HEK293 (cell line): ENCODE measurements at regions not wholly inside any gene's neighbourhood (a gene's known extent, or its start where the extent isn't known, plus 50 kb on each side); places are given as distances from the start of the nearest gene placed in this dataset.

ENCODE experiments used
- CTCF ChIA-PET: fragments of 350-600 bp; formaldehyde crosslinking; extraction: SDS; loops from one replicate; lab custom pipeline; 2021; ENCODE audit warnings: antibody characterized with exemption; lab: Yijun Ruan, JAX
- POLR2A ChIA-PET: fragments of 300-600 bp; formaldehyde crosslinking; extraction: SDS; loops from one replicate; lab custom pipeline; 2020; ENCODE audit warnings: antibody characterized with exemption, inconsistent platforms; lab: Yijun Ruan, JAX
- H3K27ac ChIP-seq: fragments of 200-500 bp; sonication (Bioruptor generic); 2 replicates; pipeline ENCODE4 v1.5.1; 2014; ENCODE audit warnings: low read depth, low read length, control low read depth, inconsistent platforms; ENCODE audit errors: extremely low read depth
- H3K36me3 ChIP-seq, 2 experiments: fragments of 200-500 bp in 1 of 2; sonication (Bioruptor generic) in 1 of 2; 1 replicate in 1 of 2; 2 replicates in 1 of 2; pipeline ENCODE4 v1.5.1; 2014 to 2017; ENCODE audit warnings: inconsistent platforms in 2 of 2, low read length in 2 of 2; ENCODE audit not compliant: control insufficient read depth in 2 of 2, insufficient read depth in 1 of 2
- H3K4me1 ChIP-seq: fragments of 200-500 bp; sonication (Bioruptor generic); 2 replicates; pipeline ENCODE4 v1.5.1; 2014; ENCODE audit warnings: mild to moderate bottlenecking, low read length, inconsistent platforms; ENCODE audit not compliant: control insufficient read depth, insufficient read depth
- H3K4me3 ChIP-seq: 2 replicates; pipeline ENCODE4 v1.5.1; 2011; ENCODE audit warnings: low read depth, mild to moderate bottlenecking, control low read depth, low read length, moderate library complexity
- H3K9me3 ChIP-seq: fragments of 200-500 bp; sonication (Bioruptor generic); 2 replicates; pipeline ENCODE4 v1.5.1; 2014; ENCODE audit warnings: low read depth, low read length, inconsistent platforms; ENCODE audit not compliant: control insufficient read depth, insufficient read depth
- EGR2 ChIP-seq: fragments of 450-650 bp; formaldehyde crosslinking; IDR thresholded peaks from 2 replicates; pipeline ENCODE4 v1.5.1; 2016; ENCODE audit warnings: low read depth, missing biosample characterization, missing genetic modification characterization
- GFI1B ChIP-seq: fragments of 450-650 bp; formaldehyde crosslinking; IDR thresholded peaks from 2 replicates; pipeline ENCODE4 v1.5.1; 2016; ENCODE audit warnings: missing biosample characterization, missing genetic modification characterization
- YY2 ChIP-seq: fragments of 450-650 bp; formaldehyde crosslinking; IDR thresholded peaks from 2 replicates; pipeline ENCODE4 v1.5.1; 2016; ENCODE audit warnings: missing biosample characterization, missing genetic modification characterization
- ZBTB1 ChIP-seq: fragments of 450-650 bp; formaldehyde crosslinking; IDR thresholded peaks from 2 replicates; pipeline ENCODE4 v1.5.1; 2016; ENCODE audit warnings: missing biosample characterization, missing genetic modification characterization
- ZEB2 ChIP-seq: fragments of 450-650 bp; formaldehyde crosslinking; IDR thresholded peaks from 2 replicates; pipeline ENCODE4 v1.5.1; 2016; ENCODE audit warnings: missing biosample characterization, missing genetic modification characterization
- ZFP3 ChIP-seq: fragments of 450-650 bp; formaldehyde crosslinking; IDR thresholded peaks from 2 replicates; pipeline ENCODE4 v1.5.1; 2016; ENCODE audit warnings: low read depth, missing biosample characterization, missing genetic modification characterization
- ZNF112 ChIP-seq: fragments of 450-650 bp; formaldehyde crosslinking; IDR thresholded peaks from 2 replicates; pipeline ENCODE4 v1.5.0; 2017; ENCODE audit warnings: missing biosample characterization, missing genetic modification characterization
- ZNF121 ChIP-seq: fragments of 450-650 bp; formaldehyde crosslinking; IDR thresholded peaks from 2 replicates; pipeline ENCODE4 v1.5.1; 2016; ENCODE audit warnings: missing biosample characterization, missing genetic modification characterization
- ZNF169 ChIP-seq: fragments of 450-650 bp; formaldehyde crosslinking; IDR thresholded peaks from 2 replicates; pipeline ENCODE4 v1.5.1; 2016; ENCODE audit warnings: missing biosample characterization, missing genetic modification characterization
- ZNF239 ChIP-seq: fragments of 450-650 bp; formaldehyde crosslinking; IDR thresholded peaks from 2 replicates; pipeline ENCODE4 v1.5.1; 2016; ENCODE audit warnings: missing biosample characterization, missing genetic modification characterization
- ZNF24 ChIP-seq: fragments of 450-650 bp; formaldehyde crosslinking; IDR thresholded peaks from 2 replicates; pipeline ENCODE4 v1.5.1; 2016; ENCODE audit warnings: missing biosample characterization, missing genetic modification characterization
- ZNF266 ChIP-seq: fragments of 450-650 bp; formaldehyde crosslinking; IDR thresholded peaks from 2 replicates; pipeline ENCODE4 v1.5.1; 2016; ENCODE audit warnings: missing biosample characterization, missing genetic modification characterization, low read depth
- ZNF335 ChIP-seq: fragments of 450-650 bp; formaldehyde crosslinking; conservative IDR thresholded peaks from 2 replicates; pipeline ENCODE4 v1.5.1; 2016; ENCODE audit warnings: missing biosample characterization, missing genetic modification characterization
- ZNF350 ChIP-seq: fragments of 450-650 bp; formaldehyde crosslinking; IDR thresholded peaks from 2 replicates; pipeline ENCODE4 v1.5.0; 2017; ENCODE audit warnings: missing biosample characterization, mild to moderate bottlenecking, missing genetic modification characterization
- ZNF473 ChIP-seq: fragments of 450-650 bp; formaldehyde crosslinking; IDR thresholded peaks from 2 replicates; pipeline ENCODE4 v1.5.1; 2017; ENCODE audit warnings: missing biosample characterization, missing genetic modification characterization
- ZNF501 ChIP-seq: fragments of 450-650 bp; formaldehyde crosslinking; IDR thresholded peaks from 2 replicates; pipeline ENCODE4 v1.5.1; 2016; ENCODE audit warnings: missing biosample characterization, missing genetic modification characterization
- ZNF510 ChIP-seq: fragments of 450-650 bp; formaldehyde crosslinking; IDR thresholded peaks from 2 replicates; pipeline ENCODE4 v1.5.1; 2018; ENCODE audit warnings: mild to moderate bottlenecking, missing genetic modification characterization, missing biosample characterization; ENCODE audit not compliant: insufficient replicate concordance
- ZNF645 ChIP-seq: fragments of 450-650 bp; formaldehyde crosslinking; IDR thresholded peaks from 2 replicates; pipeline ENCODE4; 2016; ENCODE audit warnings: missing biosample characterization, missing genetic modification characterization
- ZNF707 ChIP-seq: fragments of 450-650 bp; formaldehyde crosslinking; IDR thresholded peaks from 2 replicates; pipeline ENCODE4 v1.5.1; 2016; ENCODE audit warnings: missing biosample characterization, missing genetic modification characterization
- ZSCAN16 ChIP-seq: fragments of 450-650 bp; formaldehyde crosslinking; IDR thresholded peaks from 2 replicates; pipeline ENCODE4 v1.5.1; 2016; ENCODE audit warnings: missing biosample characterization, missing genetic modification characterization
- TF ChIP-seq, protein P1 (sequence below): fragments of 450-650 bp; formaldehyde crosslinking; IDR thresholded peaks from 2 replicates; pipeline ENCODE4 v1.5.1; 2016; ENCODE audit warnings: missing biosample characterization, missing genetic modification characterization
- TF ChIP-seq, protein P2 (sequence below): fragments of 450-650 bp; formaldehyde crosslinking; IDR thresholded peaks from 2 replicates; pipeline ENCODE4 v1.5.1; 2017; ENCODE audit warnings: missing biosample characterization, missing genetic modification characterization
- TF ChIP-seq, protein P3 (sequence below): fragments of 450-650 bp; formaldehyde crosslinking; optimal IDR thresholded peaks from 2 replicates; pipeline ENCODE3; 2016; ENCODE audit warnings: missing biosample characterization, mild to moderate bottlenecking, missing genetic modification characterization
- TF ChIP-seq, protein P4 (sequence below): fragments of 450-650 bp; formaldehyde crosslinking; IDR thresholded peaks from 2 replicates; pipeline ENCODE4 v1.5.1; 2016; ENCODE audit warnings: missing biosample characterization, missing genetic modification characterization
- TF ChIP-seq, protein P5 (sequence below): IDR thresholded peaks from 2 replicates; pipeline ENCODE4 v1.6.1; 2011; ENCODE audit warnings: mild to moderate bottlenecking, low read depth, low read length, borderline replicate concordance

DNA sequence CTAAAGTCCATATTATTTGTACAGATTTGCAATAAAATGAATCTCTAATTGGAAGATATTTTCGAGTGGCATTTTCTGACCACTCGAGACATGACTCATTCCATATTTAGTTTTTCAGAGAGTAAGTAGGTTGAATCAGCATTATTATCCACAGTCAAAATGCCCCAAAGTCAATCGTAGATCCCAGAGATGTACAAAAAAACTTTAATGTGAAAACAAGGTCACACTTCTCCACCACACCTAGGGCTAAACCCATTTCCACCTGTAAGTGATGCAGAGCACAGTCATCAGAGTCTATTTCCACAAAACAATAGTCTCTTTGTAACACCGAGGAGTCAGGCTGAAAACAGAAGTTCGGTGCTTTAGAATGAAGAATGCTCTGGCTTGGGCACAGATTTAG, 117.1 kb upstream of the TENM3 start:
- no peaks in the 10 kb centered on the region for H3K9me3 ChIP-seq
- ChIA-PET CTCF (no interaction called here), POLR2A (no interaction called here)
- no peaks in the 10 kb centered on the region for H3K36me3 ChIP-seq
- H3K4me3 ChIP-seq: no peak overlapping the region
- H3K4me1 ChIP-seq: no peaks in the 10 kb centered on the region
- no peak for TF ChIP-seq ZEB2 (tag by site-specific recombination)
- no peak for TF ChIP-seq ZNF473 (tag by site-specific recombination)
- TF ChIP-seq, protein P1, sequence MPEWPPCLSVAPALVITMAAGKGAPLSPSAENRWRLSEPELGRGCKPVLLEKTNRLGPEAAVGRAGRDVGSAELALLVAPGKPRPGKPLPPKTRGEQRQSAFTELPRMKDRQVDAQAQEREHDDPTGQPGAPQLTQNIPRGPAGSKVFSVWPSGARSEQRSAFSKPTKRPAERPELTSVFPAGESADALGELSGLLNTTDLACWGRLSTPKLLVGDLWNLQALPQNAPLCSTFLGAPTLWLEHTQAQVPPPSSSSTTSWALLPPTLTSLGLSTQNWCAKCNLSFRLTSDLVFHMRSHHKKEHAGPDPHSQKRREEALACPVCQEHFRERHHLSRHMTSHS (tag by site-specific recombination): no peak
- TF ChIP-seq ZNF121 (tag by site-specific recombination): no peak
- TF ChIP-seq ZSCAN16 (tag by site-specific recombination): no peak
- TF ChIP-seq ZNF707 (tag by site-specific recombination): no peak
- no peak for TF ChIP-seq ZNF645 (tag by site-specific recombination)
- TF ChIP-seq ZNF266 (tag by site-specific recombination): no peak
- TF ChIP-seq, protein P2, sequence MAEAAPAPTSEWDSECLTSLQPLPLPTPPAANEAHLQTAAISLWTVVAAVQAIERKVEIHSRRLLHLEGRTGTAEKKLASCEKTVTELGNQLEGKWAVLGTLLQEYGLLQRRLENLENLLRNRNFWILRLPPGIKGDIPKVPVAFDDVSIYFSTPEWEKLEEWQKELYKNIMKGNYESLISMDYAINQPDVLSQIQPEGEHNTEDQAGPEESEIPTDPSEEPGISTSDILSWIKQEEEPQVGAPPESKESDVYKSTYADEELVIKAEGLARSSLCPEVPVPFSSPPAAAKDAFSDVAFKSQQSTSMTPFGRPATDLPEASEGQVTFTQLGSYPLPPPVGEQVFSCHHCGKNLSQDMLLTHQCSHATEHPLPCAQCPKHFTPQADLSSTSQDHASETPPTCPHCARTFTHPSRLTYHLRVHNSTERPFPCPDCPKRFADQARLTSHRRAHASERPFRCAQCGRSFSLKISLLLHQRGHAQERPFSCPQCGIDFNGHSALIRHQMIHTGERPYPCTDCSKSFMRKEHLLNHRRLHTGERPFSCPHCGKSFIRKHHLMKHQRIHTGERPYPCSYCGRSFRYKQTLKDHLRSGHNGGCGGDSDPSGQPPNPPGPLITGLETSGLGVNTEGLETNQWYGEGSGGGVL (tag by site-specific recombination): no peak
- no peak for TF ChIP-seq ZNF112
- no peak for TF ChIP-seq ZNF501
- no peak for TF ChIP-seq ZNF350 (tag by site-specific recombination)
- TF ChIP-seq YY2 (tag by site-specific recombination): no peak
- TF ChIP-seq ZNF239 (tag by site-specific recombination): no peak
- TF ChIP-seq, all 188 proteins: peak for 0
- no peak overlapping the region for H3K27ac ChIP-seq

DNA sequence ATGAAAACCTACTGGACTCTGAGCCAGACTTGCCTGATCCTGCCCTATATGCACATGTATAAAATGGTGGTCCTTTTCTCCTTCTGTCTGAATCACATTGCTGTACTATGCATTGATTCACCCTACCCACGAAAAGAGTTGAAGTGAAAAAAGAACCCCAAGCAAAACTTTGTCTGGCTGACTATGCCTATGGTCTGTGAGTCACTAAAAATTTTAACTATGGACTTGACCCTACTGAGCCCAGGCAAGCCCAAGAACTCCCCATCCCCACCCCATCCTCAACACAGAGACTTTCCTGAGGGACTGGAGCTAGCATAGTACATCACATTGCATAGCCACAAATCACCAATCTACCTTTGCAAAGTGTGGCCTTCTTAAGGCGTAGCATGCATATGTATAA, 116.6 kb upstream of the TENM3 start:
- no peak overlapping the region for H3K4me3 ChIP-seq
- H3K4me1 ChIP-seq: no peaks in the 10 kb centered on the region
- H3K9me3 ChIP-seq: no peaks in the 10 kb centered on the region
- no peaks in the 10 kb centered on the region for H3K36me3 ChIP-seq
- H3K27ac ChIP-seq: no peak overlapping the region
- POLR2A ChIA-PET: no interaction called here
- CTCF ChIA-PET: no interaction called here
- TF ChIP-seq ZNF24 (tag by site-specific recombination) (no peak), EGR2 (tag by site-specific recombination) (no peak), GFI1B (tag by site-specific recombination) (no peak), ZNF169 (tag by site-specific recombination) (no peak), ZBTB1 (tag by site-specific recombination) (no peak), ZNF121 (tag by site-specific recombination) (no peak), ZNF473 (tag by site-specific recombination) (no peak), ZNF510 (tag by site-specific recombination) (no peak), ZFP3 (no peak), ZNF335 (tag by site-specific recombination) (no peak)
- TF ChIP-seq, protein P3, sequence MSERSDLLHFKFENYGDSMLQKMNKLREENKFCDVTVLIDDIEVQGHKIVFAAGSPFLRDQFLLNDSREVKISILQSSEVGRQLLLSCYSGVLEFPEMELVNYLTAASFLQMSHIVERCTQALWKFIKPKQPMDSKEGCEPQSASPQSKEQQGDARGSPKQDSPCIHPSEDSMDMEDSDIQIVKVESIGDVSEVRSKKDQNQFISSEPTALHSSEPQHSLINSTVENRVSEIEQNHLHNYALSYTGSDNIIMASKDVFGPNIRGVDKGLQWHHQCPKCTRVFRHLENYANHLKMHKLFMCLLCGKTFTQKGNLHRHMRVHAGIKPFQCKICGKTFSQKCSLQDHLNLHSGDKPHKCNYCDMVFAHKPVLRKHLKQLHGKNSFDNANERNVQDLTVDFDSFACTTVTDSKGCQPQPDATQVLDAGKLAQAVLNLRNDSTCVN: no peak
- TF ChIP-seq, protein P2 (tag by site-specific recombination): no peak
- TF ChIP-seq, protein P4, sequence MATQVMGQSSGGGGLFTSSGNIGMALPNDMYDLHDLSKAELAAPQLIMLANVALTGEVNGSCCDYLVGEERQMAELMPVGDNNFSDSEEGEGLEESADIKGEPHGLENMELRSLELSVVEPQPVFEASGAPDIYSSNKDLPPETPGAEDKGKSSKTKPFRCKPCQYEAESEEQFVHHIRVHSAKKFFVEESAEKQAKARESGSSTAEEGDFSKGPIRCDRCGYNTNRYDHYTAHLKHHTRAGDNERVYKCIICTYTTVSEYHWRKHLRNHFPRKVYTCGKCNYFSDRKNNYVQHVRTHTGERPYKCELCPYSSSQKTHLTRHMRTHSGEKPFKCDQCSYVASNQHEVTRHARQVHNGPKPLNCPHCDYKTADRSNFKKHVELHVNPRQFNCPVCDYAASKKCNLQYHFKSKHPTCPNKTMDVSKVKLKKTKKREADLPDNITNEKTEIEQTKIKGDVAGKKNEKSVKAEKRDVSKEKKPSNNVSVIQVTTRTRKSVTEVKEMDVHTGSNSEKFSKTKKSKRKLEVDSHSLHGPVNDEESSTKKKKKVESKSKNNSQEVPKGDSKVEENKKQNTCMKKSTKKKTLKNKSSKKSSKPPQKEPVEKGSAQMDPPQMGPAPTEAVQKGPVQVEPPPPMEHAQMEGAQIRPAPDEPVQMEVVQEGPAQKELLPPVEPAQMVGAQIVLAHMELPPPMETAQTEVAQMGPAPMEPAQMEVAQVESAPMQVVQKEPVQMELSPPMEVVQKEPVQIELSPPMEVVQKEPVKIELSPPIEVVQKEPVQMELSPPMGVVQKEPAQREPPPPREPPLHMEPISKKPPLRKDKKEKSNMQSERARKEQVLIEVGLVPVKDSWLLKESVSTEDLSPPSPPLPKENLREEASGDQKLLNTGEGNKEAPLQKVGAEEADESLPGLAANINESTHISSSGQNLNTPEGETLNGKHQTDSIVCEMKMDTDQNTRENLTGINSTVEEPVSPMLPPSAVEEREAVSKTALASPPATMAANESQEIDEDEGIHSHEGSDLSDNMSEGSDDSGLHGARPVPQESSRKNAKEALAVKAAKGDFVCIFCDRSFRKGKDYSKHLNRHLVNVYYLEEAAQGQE (tag by site-specific recombination): no peak
- TF ChIP-seq, protein P5, sequence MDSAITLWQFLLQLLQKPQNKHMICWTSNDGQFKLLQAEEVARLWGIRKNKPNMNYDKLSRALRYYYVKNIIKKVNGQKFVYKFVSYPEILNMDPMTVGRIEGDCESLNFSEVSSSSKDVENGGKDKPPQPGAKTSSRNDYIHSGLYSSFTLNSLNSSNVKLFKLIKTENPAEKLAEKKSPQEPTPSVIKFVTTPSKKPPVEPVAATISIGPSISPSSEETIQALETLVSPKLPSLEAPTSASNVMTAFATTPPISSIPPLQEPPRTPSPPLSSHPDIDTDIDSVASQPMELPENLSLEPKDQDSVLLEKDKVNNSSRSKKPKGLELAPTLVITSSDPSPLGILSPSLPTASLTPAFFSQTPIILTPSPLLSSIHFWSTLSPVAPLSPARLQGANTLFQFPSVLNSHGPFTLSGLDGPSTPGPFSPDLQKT: no peak
